GM21515 (cell line): ENCODE measurements at regions not wholly inside any gene's neighbourhood (a gene's known extent, or its start where the extent isn't known, plus 50 kb on each side); places are given as distances from the start of the nearest gene placed in this dataset.

Experiments
- ATAC-seq: cut with Tn5 transposase; IDR thresholded peaks from one replicate; pipeline ENCODE4 v1.9.1; 2021; ENCODE audit not compliant: unreplicated experiment

GRCh38 chr3:28940530-28940929, 340.3 kb upstream of the RBMS3 start:
- ATAC-seq, result peak; percentile 80

- peak; percentile 27 for ATAC-seq
These were observed 339.9 kb upstream of the RBMS3 start for GRCh38 chr3:28940994-28941393.

GRCh38 chr3:28947061-28947460, 333.8 kb upstream of the RBMS3 start:
- ATAC-seq, result no peak

DNA sequence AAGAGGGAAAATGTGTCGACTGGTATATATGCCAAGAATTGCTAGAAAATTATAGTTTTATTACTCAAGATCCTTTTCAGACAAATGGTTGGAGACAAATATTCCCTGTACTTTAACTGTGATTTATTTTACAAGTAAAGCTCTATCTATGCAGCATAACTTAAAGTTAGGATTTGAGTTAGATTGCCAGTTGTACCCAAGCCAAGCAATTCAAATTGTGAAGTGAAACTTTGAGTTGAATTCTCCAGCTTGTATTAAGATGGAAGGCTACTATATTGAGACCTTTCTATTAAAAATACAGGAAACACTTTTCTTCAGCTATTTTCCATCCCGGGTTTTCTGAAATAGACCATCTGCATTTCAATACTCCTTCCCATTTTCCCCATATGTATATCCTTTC, 333.1 kb upstream of the RBMS3 start:
- no peak for ATAC-seq

- ATAC-seq, result no peak
These were observed 332.2 kb upstream of the RBMS3 start for GRCh38 chr3:28948685-28949084.

DNA sequence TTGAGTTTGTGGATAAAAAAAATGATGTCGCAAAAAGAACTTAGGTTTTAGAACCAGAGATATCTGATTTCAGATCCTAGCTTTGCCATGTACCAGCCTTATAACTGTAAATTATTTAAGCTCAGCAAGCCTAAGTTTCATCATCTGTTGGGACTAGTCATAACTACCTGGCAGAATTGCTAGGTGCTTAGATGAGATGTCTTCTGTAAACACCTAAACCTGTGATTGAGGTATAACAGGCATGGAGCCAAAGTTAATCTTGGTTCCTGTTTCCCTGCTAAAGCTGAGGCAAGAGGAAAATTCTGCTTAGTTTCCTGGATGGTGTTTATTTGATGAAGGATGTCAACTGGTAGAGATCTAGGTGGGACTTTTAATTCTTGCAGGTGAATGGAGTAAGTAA, 331.3 kb upstream of the RBMS3 start:
- ATAC-seq, result no peak

DNA sequence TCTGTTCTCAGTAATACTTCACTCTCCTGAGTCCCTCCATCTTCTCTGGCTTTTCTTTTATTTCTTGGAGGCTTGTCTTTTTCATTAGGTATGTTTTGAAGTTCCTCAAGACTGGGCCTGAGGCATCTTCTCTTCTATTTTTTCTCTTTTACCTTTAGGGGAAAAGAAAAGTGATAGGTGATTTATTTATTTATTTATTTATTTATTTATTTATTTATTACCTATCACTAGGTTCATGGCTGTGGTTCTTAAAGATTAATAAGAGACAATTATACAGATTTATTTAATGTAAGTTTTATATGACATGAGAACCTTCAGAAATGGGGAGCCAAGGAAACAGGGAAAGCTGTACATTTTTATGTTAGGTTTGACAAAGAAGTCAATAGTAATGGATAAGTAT, 330.3 kb upstream of the RBMS3 start:
- no peak for ATAC-seq

DNA sequence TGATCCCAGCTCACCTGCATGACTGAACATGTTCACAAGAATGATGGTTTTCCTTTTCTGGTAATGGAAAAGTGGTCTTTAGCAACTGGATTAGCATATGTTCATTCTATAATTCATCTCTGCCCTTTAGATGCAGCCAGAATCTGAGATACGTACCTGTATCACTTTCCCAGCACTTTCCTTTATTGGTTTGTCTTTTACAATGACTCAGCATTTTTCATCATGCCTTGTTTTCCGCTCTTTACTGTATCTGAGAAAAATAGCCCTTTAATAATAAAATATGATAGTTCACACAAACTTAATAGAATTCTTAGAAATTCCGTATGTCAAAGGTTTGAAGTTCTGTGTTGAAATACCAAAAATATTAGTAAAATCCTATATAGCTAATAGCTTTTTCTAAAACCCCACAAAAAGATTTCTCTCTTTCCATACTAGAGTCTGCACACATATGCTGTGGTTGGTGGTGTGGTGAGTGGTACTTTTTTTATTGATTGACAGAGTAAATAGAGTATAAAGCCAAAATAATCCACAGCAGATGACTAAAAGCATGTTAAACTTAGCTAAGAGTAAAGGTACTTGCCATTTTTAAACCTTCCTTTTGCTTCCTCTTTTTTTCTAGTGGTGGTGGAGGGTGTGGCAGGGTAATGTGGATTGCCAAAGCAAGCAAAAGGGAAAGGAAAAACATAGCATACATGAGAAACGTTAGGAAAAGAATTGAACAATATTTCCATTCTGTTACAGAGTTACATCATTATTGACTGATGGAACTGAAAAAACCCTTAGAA, 328.9 kb upstream of the RBMS3 start:
- ATAC-seq, result no peak

DNA sequence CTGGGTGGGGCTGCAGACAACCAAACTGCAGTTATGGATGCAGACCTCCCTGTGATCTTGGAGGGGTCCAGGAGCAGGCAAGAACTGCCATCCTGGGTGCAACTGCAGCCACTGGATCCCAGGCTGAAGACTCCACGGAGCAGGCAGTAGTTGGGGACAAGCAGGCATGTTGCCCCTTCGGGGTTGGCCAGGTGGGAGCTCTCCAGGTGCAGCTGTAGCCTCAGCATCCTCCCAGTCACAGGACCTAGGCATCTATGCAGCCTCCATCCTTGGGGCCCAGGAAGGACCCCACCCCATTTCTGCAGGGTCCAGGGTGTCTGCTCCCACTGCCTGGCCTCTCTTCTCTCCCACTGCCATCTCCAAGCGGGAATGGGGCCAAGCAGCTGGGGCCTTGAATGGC, 322.2 kb upstream of the RBMS3 start:
- ATAC-seq, result no peak

- no peak for ATAC-seq
These were observed 309.7 kb upstream of the RBMS3 start for GRCh38 chr3:28971156-28971555.

DNA sequence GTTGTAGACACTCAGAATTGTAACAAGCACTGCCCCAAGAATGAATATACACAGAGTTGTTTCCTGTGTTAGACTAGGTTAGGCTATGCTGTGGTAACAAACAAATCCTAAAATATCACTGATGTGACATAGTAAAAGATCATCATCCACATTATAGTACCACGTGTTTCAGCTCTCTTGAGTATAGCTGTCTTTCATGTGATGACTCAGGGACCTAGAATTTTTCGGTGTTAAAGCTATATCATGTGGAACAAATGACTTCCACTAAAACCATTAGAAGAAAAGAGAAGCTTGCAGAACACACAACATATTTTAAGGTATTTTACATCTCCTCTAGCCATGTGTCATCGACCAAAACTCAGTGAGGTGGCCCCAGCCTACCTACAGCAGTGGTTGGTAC, 307.9 kb upstream of the RBMS3 start:
- no peak for ATAC-seq

GRCh38 chr3:28973609-28974008, 307.3 kb upstream of the RBMS3 start:
- ATAC-seq, result no peak

DNA sequence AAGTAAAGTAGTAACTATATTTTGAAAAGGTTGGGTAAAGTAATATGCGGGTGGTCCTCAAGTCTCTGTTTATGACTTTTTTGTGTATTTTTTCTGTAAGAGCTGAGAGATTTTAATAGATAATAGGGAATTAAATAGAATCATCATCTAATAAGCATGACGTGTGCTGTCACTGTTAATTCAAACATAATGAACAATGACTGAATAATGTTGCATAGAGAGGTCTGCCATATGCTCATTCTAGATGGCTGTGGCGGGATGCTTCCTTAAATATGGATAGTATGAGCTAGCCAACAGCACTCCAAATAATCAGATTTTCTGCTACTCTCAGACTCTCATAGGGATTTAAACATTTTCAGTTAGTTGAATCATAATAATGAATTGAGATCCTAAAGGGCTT, 302.8 kb upstream of the RBMS3 start:
- ATAC-seq, result no peak

DNA sequence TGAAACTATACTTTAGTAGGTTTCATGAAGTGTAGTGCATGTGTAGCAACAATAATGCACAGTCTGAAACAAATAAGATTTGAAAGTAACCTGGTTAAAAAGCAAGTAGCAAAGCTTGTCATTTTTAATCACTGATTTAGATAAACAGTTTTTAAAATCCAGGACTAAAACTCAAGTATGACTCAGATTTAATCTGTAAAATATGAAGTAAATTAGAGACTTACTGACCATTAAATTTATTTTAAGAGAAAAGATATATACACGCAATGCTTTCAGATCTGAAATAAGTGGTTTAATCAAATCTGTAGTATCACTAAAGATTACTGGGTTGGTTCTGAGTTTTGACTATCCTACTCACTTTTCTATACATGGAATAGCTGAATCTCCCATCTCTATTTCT, 300.7 kb upstream of the RBMS3 start:
- no peak for ATAC-seq

DNA sequence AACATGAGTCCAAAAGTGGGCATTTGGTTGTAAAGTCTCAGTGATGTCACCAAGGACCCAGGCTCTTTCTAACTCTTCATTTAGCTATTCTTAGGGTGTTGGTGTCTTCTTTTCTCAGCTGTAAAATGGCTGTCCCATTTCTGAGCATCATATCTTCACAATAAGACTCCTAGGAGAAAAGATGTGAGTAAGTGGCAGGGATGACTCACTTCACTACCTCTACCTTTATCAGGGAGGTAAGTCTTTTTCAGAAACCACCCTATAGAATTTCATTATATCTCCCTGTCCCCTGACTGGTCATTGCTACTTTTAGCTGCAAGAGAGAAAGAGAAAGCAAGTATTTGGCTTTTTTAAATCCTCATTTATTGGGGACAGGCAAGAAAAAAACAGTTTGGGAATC, 300.2 kb upstream of the RBMS3 start:
- no peak for ATAC-seq

DNA sequence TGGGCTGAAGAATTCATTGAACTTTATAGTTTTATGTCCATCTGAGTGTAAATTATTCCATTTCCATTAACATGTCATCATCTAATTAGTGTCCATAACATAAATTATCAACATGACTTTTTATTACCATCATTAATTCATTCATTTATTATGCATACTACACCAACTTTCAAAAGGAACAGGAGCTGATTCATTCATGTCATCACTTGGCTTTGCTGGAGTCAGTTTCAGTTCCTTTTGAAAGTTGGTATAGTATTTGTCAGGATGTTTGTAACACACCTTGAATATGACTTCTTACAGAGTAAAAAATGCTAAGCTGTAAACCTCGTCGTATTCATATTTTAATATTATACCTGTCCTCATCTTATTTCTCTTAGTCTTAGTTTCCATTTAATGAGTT, 298.0 kb upstream of the RBMS3 start:
- ATAC-seq, result peak; percentile 65

GRCh38 chr3:28986922-28987321, 293.9 kb upstream of the RBMS3 start:
- no peak for ATAC-seq

GRCh38 chr3:28989646-28990089, 291.2 kb upstream of the RBMS3 start:
- peak; percentile 94 for ATAC-seq

DNA sequence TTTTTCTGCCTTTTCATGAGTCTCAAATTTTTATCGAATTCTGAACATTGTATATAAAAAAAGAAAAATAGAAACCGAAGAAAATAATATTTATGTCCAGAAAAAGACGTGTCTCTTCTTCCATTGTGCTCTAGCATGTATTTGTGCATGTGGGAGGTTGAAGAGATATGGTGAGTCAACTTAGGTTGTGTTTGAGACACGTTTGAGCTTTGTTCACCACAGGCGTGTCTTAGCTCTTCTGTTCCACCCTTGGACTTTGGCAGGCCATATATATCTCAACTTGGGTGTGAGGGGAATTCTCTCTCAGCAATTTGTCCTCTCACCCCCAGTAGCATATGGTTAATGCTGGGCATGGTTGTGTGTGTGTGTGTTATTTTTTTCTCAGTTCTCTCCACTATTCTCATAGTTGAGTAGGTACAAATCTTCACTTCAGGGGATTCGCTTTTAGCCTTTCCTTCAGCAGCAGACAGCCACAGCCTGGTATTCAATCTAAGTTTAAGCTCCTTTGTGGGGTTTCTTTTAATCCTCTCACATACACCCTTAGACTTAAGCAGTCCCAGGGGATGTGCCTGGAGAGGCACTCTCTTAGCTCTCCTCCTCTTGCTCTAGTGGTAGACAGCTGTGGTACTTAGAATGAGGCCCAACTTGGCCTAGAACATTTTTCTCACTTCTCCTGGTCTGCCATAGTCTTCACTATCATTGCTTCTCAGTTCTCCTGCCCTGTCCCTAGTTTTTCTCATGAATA, 286.5 kb upstream of the RBMS3 start:
- no peak for ATAC-seq

GRCh38 chr3:29004885-29005599, 275.8 kb upstream of the RBMS3 start:
- ATAC-seq, result peak; percentile 98

GRCh38 chr3:29005862-29006261, 275.0 kb upstream of the RBMS3 start:
- no peak for ATAC-seq

DNA sequence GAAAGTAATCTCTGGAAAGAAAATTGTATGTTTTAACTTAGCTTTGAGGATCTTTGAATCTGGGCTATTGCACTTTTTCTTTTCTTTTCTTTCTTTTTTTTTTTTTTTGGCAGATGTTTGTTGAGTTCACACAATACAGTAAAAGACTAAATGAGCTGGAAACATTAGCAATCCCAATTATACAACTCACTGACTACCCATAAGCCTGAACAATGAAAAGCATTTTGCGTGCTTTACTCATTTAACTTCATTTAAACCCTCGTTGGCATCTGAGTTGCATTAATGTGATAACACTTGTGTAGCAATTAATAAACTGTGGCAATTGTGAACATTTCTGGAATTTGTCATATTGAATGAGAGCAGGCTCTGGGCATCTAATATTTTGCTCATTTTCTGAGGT, 269.4 kb upstream of the RBMS3 start:
- no peak for ATAC-seq
